Activated naive CD8-positive, alpha-beta T cell treated with anti-CD3 and anti-CD28 coated beads for 36 hours (primary cell): ENCODE measurements at regions not wholly inside any gene's neighbourhood (a gene's known extent, or its start where the extent isn't known, plus 50 kb on each side); places are given as distances from the start of the nearest gene placed in this dataset.
"Not testable (repeated sequence)": the region's sequence is repeated elsewhere in the genome, so short reads cannot be mapped to it uniquely, and the experiment has no call there.

ENCODE experiments used
- DNase-seq: peaks from one replicate; pipeline ENCODE4 v3.0.0; 2021
- H3K27ac Mint-ChIP-seq: one replicate; pipeline ENCODE4 v1.8.0; 2022; ENCODE audit warnings: mild to moderate bottlenecking, moderate library complexity, mixed read lengths
- H3K27me3 Mint-ChIP-seq: one replicate; pipeline ENCODE4 v1.8.0; 2022; ENCODE audit warnings: mild to moderate bottlenecking, mixed read lengths
- H3K36me3 Mint-ChIP-seq: one replicate; pipeline ENCODE4 v1.8.0; 2021; ENCODE audit warnings: mild to moderate bottlenecking, mixed read lengths
- H3K4me1 Mint-ChIP-seq: one replicate; pipeline ENCODE4 v1.8.0; 2021; ENCODE audit warnings: mixed read lengths
- H3K4me3 Mint-ChIP-seq: one replicate; pipeline ENCODE4 v1.8.0; 2022; ENCODE audit warnings: mild to moderate bottlenecking, moderate library complexity, mixed read lengths
- H3K9me3 Mint-ChIP-seq: one replicate; pipeline ENCODE4 v1.8.0; 2022; ENCODE audit warnings: mixed read lengths

DNA sequence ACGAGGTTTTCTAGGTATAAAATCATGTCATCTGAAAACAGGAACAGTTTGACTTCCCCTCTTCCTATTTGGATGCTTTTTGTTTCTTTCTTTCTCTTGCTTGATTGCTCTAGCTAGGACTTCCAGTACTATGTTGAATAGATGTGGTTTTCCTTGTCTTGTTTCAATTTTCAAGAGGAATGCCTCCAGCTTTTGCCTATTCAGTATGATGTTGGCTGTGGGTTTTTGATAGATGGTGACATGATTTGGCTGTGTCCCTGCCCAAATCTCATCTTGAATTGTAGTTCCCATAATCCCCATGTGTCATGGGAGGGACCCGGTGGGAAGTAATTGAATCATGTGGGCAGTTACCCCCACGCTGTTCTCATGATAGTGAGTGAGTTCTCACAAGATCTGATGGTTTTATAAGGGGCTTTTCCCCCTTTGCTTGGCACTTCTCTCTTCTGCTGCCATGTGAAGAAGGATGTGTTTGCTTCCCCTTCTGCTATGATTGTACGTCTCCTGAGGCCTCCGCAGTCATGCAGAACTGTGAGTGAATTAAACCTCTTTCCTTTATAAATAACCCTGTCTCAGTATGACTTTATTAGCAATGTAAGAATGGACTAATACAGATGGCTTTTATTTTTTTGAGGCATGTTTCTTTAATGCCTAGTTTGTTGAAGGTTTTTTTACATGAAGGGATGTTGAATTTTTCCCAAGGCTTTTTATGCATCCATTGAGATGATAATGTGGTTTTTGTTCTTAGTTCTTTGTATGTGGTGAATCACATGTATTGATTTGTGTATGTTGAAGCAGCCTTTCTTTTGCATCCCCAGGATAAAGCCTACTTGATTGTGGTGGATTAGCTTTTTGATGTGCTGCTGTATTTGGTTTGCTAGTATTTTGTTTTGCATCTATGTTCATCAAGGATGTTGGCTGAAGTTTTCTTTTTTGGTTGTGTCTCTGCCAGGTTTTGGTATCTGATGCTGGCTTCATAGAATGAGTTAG is 239.1 kb downstream of the THBS2 start:
- Mint-ChIP-seq H3K27me3 (peaks cover 24% of the 10 kb centered on the region), H3K4me3 (no peak overlapping the region), H3K4me1 (no peaks in the 10 kb centered on the region), H3K36me3 (peaks cover 2% of the 10 kb centered on the region), H3K27ac (no peak overlapping the region), H3K9me3 (peaks cover 21% of the 10 kb centered on the region)
- DNase-seq = no peak

DNA sequence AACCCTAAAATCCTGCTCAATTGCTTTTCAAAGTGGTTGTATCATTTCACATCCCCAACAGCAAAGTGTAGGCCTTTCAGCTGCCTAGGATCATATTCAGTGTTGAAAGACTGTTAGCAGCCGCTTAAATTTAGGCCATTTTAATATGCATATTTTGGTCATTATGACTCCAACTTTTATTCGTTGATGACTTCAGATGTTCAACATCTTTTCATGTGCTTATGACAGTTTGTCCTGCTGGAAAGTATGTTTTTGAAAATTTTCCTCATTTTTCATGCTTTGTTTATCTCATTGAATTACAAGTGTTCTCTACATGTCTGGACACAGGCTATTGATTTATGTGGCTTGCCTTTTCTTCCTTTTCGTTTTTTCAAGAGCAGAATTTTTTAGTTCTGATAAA is 244.0 kb downstream of the THBS2 start:
- H3K9me3 Mint-ChIP-seq = peaks cover 4% of the 10 kb centered on the region
- H3K36me3 Mint-ChIP-seq = no peaks in the 10 kb centered on the region
- peaks cover 2% of the 10 kb centered on the region for H3K4me1 Mint-ChIP-seq
- H3K27ac Mint-ChIP-seq = no peak overlapping the region
- no peak overlapping the region for H3K4me3 Mint-ChIP-seq
- H3K27me3 Mint-ChIP-seq = peaks cover 7% of the 10 kb centered on the region
- no peak for DNase-seq

DNA sequence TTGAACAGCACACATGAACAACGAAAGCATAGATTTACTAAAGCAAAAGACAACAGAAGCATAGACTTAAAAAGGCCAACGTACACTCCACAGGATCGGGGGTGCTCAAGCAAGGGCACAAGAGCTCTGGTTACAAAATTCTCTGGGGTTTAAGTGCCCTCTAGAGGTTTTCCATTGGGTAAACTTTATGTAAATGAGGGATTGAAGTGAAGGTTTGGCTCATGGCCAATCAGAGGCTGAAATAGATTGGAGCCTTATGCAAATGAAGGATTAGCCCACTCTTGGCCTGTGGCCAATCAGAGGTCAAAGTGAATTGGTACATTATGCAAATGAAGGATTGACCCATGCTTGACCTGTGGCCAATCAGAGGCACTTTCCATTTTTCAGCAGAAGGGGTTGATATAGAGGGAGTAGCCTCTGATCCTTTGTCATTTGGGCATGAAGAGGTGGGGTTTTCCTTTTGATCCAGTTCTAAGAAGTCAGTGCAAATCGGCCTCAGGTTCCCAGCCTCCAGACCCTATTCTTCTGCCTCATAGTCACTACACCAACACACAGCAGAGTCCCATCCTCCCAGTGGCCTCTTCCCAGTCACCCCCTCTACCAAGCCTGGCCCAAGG is 244.9 kb downstream of the THBS2 start:
- peaks cover 9% of the 10 kb centered on the region for H3K27me3 Mint-ChIP-seq
- H3K9me3 Mint-ChIP-seq = peaks cover 4% of the 10 kb centered on the region
- no peak overlapping the region for H3K4me3 Mint-ChIP-seq
- no peak for DNase-seq
- H3K27ac Mint-ChIP-seq = no peak overlapping the region
- H3K36me3 Mint-ChIP-seq = no peaks in the 10 kb centered on the region
- peaks cover 2% of the 10 kb centered on the region for H3K4me1 Mint-ChIP-seq

DNA sequence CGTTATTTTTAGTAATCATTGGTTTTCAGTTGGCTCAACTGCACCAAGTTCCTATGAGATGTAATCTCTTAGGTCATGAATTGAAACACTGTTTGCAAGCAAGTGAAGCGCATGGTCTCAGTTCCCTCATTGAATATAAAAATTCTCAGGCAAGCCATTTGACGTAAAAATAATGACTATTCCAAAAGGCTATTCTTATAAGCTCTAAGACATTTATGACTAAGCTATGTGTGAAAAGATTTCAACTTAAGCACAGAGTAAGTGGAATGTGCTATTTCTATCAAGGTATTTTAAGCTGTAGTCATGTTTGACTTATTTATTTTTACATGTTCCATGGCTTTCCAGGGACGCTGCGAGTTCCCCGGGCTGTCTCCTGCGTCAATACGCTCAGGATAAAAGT is 248.5 kb downstream of the THBS2 start:
- Mint-ChIP-seq H3K27me3 (peaks cover 12% of the 10 kb centered on the region), H3K4me3 (no peak overlapping the region), H3K36me3 (no peaks in the 10 kb centered on the region), H3K4me1 (peaks cover 2% of the 10 kb centered on the region), H3K27ac (no peak overlapping the region), H3K9me3 (no peaks in the 10 kb centered on the region)
- no peak for DNase-seq

DNA sequence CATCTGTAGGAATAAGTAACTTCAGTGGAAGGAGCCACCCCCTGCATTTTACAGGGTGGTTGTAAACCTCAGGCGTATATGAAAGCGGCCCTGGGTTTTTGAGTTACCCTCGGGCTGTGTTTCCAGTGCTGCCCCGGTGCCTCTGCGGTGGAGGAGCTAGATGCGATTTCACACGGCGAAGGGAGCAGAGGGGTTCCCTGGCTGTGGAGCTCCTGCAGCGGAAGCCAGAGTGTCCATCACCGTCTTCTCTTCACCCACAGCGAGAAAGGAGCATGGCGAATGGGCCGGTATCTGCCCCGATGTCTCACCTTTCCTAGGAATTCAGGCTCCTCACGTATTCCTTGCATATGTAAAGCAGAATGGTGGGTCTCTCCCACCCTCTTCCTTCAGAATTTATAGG is 253.6 kb downstream of the THBS2 start:
- Mint-ChIP-seq H3K4me1 (no peaks in the 10 kb centered on the region), H3K27ac (no peak overlapping the region), H3K27me3 (peaks cover 8% of the 10 kb centered on the region), H3K9me3 (no peaks in the 10 kb centered on the region), H3K36me3 (no peaks in the 10 kb centered on the region), H3K4me3 (no peak overlapping the region)
- no peak for DNase-seq

DNA sequence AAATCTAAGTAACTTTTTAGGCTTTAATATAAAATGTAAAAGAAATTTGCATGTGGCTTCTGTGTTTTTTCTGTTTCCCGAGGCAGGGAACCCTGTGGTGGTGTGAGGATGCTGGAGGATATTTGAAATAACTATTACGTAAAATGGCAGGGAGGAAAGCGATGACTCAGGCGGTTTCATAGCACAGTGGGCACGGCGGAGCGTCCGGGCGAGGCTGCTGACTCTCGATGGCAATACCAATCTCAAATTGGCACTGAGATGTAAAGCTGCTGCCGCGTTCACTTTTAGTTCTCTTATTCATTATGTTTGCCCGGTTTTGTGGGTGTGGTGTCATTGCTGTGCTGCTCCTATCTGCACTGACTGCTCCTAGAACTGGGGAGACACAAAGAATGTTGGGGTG is 254.3 kb downstream of the THBS2 start:
- DNase-seq = no peak
- Mint-ChIP-seq H3K4me3 (no peak overlapping the region), H3K36me3 (no peaks in the 10 kb centered on the region), H3K27me3 (peaks cover 3% of the 10 kb centered on the region), H3K9me3 (no peaks in the 10 kb centered on the region), H3K4me1 (no peaks in the 10 kb centered on the region), H3K27ac (no peak overlapping the region)

DNA sequence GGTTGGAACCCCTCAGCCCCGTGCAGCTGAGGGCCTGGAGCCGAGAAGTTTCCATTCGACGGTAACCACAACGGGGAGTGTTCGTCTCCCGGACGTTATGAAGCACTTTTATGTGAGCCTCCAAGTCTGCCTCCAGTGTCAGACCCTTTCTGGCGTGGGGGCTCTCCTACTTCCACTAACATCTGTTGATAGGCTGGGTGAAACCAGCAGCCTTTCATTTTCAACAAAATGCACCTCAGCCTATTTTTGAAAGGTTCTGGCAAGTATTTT is 257.4 kb downstream of the THBS2 start:
- H3K9me3 Mint-ChIP-seq = no peaks in the 10 kb centered on the region
- H3K27me3 Mint-ChIP-seq = peaks cover 3% of the 10 kb centered on the region
- H3K36me3 Mint-ChIP-seq = no peaks in the 10 kb centered on the region
- no peak for DNase-seq
- H3K4me3 Mint-ChIP-seq = no peak overlapping the region
- no peak overlapping the region for H3K27ac Mint-ChIP-seq
- H3K4me1 Mint-ChIP-seq = no peaks in the 10 kb centered on the region

DNA sequence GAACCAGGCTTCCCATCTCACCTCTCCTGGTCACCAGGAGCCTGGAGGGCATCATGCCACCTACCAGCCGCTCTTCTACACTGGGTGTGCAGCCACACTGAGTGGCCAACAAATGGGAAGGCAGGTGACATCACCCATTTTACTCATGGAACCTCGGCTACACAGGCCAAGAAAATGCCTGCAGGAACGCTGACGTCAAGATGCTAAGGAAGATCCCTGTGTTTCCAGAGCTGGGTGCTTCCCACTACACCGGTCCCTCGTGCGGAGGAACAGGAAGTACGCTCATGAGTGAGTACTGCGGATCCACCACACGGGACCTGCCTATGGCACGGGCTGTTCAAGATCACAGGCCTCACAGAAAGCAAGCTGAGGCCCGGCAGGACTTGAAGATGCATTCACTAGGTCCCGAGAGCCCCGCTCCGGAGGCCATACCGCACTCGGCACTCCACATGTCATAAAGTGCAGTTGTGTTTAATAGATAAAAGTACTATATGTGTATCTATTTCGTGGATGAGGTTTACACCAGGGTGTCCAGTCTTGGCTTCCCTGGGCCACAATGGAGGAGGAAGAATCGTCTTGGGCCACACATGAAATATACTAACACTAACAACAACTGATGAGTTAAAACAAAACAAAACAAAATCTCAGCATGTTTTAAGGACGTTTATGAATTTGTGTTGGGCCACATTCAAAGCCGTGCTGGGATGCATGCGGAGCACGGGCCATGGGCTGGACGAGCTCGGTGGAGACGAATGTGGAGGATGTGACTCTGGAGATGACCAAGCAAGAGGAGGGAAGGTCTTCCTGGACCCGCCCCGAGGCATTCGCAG is 257.9 kb downstream of the THBS2 start:
- H3K27ac Mint-ChIP-seq = no peak overlapping the region
- no peak overlapping the region for H3K4me3 Mint-ChIP-seq
- H3K36me3 Mint-ChIP-seq = no peaks in the 10 kb centered on the region
- DNase-seq = no peak
- no peaks in the 10 kb centered on the region for H3K4me1 Mint-ChIP-seq
- peaks cover under 1% of the 10 kb centered on the region for H3K27me3 Mint-ChIP-seq
- no peaks in the 10 kb centered on the region for H3K9me3 Mint-ChIP-seq

DNA sequence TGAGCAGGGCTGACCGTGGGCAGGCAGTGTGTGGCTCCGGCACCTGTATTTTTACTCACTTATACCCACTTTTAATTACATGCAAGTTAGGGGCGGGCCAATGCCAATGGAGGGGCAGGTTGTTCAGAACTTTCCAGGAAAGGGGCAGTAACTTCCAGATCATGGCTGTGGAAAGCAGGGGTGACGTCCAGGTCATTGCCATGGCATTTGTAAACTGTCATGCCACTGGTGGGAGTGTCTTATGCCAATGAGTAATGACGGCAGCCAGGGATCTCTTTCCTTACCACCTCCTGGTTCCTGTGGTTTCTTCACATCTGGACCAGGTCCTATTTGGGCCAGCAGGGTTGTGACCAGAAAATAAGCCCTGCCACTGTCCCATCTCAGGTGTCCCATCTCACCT is 258.7 kb downstream of the THBS2 start:
- DNase-seq = no peak
- Mint-ChIP-seq H3K36me3 (no peaks in the 10 kb centered on the region), H3K27me3 (no peaks in the 10 kb centered on the region), H3K4me3 (no peak overlapping the region), H3K27ac (no peak overlapping the region), H3K4me1 (no peaks in the 10 kb centered on the region), H3K9me3 (no peaks in the 10 kb centered on the region)

DNA sequence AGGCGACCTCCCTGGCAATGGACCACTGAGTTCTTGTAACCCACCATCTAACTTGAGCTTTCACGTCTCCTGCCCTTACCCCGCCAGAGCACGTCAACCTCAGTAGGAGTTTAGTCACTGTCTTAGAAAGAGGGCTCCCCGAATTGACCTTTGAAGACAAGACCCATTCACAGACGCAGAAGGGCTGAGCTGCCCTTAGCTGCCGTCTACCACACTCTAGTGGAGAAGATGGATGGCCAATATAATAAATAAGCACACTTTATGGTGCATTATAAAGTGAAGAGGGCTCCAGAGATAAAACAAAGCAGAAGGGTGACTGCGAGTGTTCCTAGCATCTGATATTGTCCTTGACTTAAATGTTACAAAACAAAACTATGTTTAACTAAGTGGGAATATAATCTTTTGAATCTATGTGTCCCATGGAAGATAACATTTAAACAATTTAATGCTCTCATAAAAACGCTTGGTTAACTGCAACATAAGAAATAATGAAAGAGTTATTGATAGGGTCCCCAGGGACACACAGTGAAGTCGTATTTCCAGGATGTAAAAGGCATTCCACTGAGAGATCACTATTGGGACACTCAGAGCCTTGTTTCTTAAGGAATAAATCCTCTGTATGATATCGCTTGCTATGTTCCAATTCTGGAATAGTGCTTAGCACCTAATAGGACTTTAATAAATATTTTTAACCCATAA is 261.1 kb downstream of the THBS2 start:
- Mint-ChIP-seq H3K4me1 (no peaks in the 10 kb centered on the region), H3K27me3 (no peaks in the 10 kb centered on the region), H3K9me3 (no peaks in the 10 kb centered on the region), H3K36me3 (no peaks in the 10 kb centered on the region), H3K4me3 (no peak overlapping the region), H3K27ac (no peak overlapping the region)
- no peak for DNase-seq

DNA sequence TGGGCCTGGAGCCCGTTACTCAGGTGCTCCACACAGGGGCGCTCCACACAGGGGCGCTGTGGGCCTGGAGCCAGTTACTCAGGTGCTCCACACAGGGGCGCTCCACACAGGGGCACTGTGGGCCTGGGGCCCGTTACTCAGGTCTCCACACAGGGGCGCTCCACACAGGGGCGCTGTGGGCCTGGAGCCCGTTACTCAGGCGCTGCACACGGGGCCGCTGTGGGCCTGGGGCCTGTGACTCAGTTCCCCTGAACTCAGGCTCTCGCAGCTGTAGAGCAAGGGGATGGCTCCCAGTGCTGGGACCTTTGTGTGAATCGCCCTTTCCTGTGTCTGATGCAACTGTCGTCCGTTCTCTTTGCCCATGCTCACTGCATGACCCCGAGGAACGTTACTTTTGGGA is 262.0 kb downstream of the THBS2 start:
- not testable (repeated sequence) for H3K27ac Mint-ChIP-seq, DNase-seq, H3K36me3 Mint-ChIP-seq, H3K9me3 Mint-ChIP-seq, H3K4me1 Mint-ChIP-seq, H3K4me3 Mint-ChIP-seq, H3K27me3 Mint-ChIP-seq

DNA sequence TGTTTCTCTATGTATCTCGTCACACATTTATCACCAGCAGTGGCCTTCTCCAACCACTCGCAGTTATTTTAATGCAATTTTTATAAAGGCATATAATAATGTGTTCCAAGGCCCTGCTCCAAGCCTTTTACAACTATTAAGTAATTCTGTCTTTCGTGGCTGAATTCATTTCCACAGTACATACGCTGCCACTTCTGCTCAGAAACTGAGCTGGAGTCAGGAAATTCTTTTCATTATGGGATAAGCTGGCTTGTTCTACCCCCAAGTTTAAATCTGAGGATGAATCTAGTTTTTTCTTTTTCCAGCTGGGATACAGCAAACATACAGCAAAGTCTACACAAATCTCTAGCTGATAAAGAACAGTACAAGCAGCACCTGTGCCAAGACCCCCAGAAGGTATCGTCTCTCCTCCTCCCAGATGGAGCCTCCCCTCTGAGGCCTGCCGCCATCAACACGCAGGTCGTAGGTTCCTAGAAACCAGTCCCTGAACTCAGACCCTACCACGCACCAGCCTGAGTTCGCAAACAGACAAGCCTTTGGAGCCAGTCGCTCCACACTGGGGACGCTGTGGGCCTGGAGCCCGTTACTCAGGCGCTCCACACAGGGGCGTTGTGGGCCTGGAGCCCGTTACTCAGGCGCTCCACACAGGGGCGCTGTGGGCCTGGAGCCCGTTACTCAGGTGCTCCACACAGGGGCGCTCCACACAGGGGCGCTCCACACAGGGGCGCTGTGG is 263.5 kb downstream of the THBS2 start:
- H3K4me3 Mint-ChIP-seq = no peak overlapping the region

DNA sequence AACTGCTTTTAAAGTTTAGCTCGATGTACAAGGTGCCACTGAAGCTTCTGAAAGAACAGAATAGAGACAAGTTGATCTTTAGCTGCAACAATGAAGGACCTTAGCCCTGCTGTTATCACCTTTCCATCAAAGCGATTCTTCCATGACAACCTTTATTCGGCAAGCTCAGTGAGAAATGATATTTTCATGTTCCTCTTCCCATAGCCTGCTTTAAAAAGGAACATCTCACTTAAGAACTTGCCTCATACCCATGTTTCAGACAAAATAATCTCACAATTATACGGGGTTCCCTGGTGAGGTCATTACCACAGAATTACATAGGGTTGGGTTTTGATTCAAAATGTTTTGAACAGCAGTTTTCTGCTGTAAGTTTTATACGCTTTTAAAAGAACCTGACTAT is 264.2 kb downstream of the THBS2 start:
- Mint-ChIP-seq H3K4me1 (no peaks in the 10 kb centered on the region), H3K4me3 (no peak overlapping the region), H3K27ac (no peak overlapping the region), H3K9me3 (no peaks in the 10 kb centered on the region), H3K36me3 (no peaks in the 10 kb centered on the region), H3K27me3 (peaks cover 4% of the 10 kb centered on the region)
- DNase-seq = no peak

More for the DNA sequence above, 263.5 kb downstream of the THBS2 start:
- Mint-ChIP-seq H3K4me1 (no peaks in the 10 kb centered on the region), H3K27me3 (no peaks in the 10 kb centered on the region), H3K27ac (no peak overlapping the region), H3K36me3 (no peaks in the 10 kb centered on the region), H3K9me3 (no peaks in the 10 kb centered on the region)
- DNase-seq = no peak

DNA sequence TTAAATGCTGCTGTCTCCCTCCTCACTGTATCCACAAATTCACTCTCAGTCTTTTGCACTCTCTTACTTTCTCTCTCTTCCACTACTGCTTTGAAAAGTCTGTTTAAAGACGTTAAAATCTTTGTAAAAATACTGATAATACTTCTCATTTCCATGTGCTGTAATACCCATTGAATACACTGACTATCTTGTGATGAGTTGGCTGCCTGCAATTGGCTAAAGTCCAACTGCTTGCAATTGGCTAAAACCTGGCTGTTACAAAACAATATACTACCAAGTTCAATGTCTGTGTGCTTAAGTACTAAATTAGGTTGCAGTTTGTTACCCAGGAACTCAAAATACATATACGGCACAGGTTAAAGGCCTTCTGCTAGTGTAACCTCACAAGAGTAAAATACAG is 264.8 kb downstream of the THBS2 start:
- peaks cover 5% of the 10 kb centered on the region for H3K27me3 Mint-ChIP-seq
- H3K36me3 Mint-ChIP-seq = no peaks in the 10 kb centered on the region
- H3K27ac Mint-ChIP-seq = no peak overlapping the region
- H3K4me1 Mint-ChIP-seq = no peaks in the 10 kb centered on the region
- H3K4me3 Mint-ChIP-seq = no peak overlapping the region
- no peak for DNase-seq
- no peaks in the 10 kb centered on the region for H3K9me3 Mint-ChIP-seq
